GM21367 (cell line): ENCODE measurements at regions not wholly inside any gene's neighbourhood (a gene's known extent, or its start where the extent isn't known, plus 50 kb on each side); places are given as distances from the start of the nearest gene placed in this dataset.

Experiments used
- ATAC-seq: cut with Tn5 transposase; IDR thresholded peaks from one replicate; pipeline ENCODE4 v1.9.1; 2021; ENCODE audit not compliant: unreplicated experiment

GRCh38 chr9:80320916-80321315, 749.2 kb downstream of the TLE4 start:
- no peak for ATAC-seq

GRCh38 chr9:80320480-80320879, 748.7 kb downstream of the TLE4 start:
- no peak for ATAC-seq

GRCh38 chr9:80305136-80305535, 733.4 kb downstream of the TLE4 start:
- ATAC-seq, result no peak

GRCh38 chr9:80294955-80295354, 723.2 kb downstream of the TLE4 start:
- ATAC-seq, result no peak

- no peak for ATAC-seq
Observed at GRCh38 chr9:80294318-80294717, 722.6 kb downstream of the TLE4 start.

- no peak for ATAC-seq
Observed at GRCh38 chr9:80292231-80292630, 720.5 kb downstream of the TLE4 start.

GRCh38 chr9:80285326-80285725, 713.6 kb downstream of the TLE4 start:
- ATAC-seq, result no peak

- no peak for ATAC-seq
Observed at GRCh38 chr9:80282766-80283165, 711.0 kb downstream of the TLE4 start.

- ATAC-seq, result no peak
Observed at GRCh38 chr9:80259079-80259478, 687.3 kb downstream of the TLE4 start.

GRCh38 chr9:80251778-80252177, 680.0 kb downstream of the TLE4 start:
- ATAC-seq, result no peak

- ATAC-seq, result no peak
Observed at GRCh38 chr9:80242022-80242421, 670.3 kb downstream of the TLE4 start.

- ATAC-seq, result no peak
Observed at GRCh38 chr9:80235752-80236151, 664.0 kb downstream of the TLE4 start.

- ATAC-seq, result no peak
Observed at GRCh38 chr9:80233906-80234305, 662.1 kb downstream of the TLE4 start.

- ATAC-seq, result no peak
Observed at GRCh38 chr9:80233102-80233843, 661.5 kb downstream of the TLE4 start.

GRCh38 chr9:80231318-80232236, 659.8 kb downstream of the TLE4 start:
- ATAC-seq, result no peak

- ATAC-seq, result no peak
Observed at GRCh38 chr9:80223897-80224296, 652.1 kb downstream of the TLE4 start.

GRCh38 chr9:80222466-80223169, 650.9 kb downstream of the TLE4 start:
- no peak for ATAC-seq

- no peak for ATAC-seq
Observed at GRCh38 chr9:80218328-80218727, 646.6 kb downstream of the TLE4 start.

GRCh38 chr9:80213613-80214012, 641.8 kb downstream of the TLE4 start:
- no peak for ATAC-seq

- no peak for ATAC-seq
Observed at GRCh38 chr9:80208696-80209095, 636.9 kb downstream of the TLE4 start.

- no peak for ATAC-seq
Observed at GRCh38 chr9:80204054-80204453, 632.3 kb downstream of the TLE4 start.

- no peak for ATAC-seq
Observed at GRCh38 chr9:80197661-80198060, 625.9 kb downstream of the TLE4 start.
